Osteoblast (primary cell): ENCODE measurements at regions not wholly inside any gene's neighbourhood (a gene's known extent, or its start where the extent isn't known, plus 50 kb on each side); places are given as distances from the start of the nearest gene placed in this dataset.

Experiments
- DNase-seq: peaks from one replicate; pipeline ENCODE4 v3.0.0; 2011; ENCODE audit warnings: low spot score, mixed read lengths; ENCODE audit not compliant: insufficient read length; ENCODE audit errors: missing footprints
- H2AFZ ChIP-seq: 2 replicates; pipeline ENCODE4 v1.6.0; 2011; ENCODE audit warnings: mild to moderate bottlenecking, low read length
- H3K27ac ChIP-seq: 2 replicates; pipeline ENCODE4 v1.5.1; 2011; ENCODE audit warnings: mild to moderate bottlenecking, low read depth, low read length, moderate library complexity
- H3K27me3 ChIP-seq: 2 replicates; pipeline ENCODE4 v1.6.0; 2012; ENCODE audit warnings: mild to moderate bottlenecking, control low read depth, inconsistent platforms, low read length, moderate library complexity; ENCODE audit not compliant: insufficient read depth
- H3K36me3 ChIP-seq: 2 replicates; pipeline ENCODE4 v1.5.1; 2011; ENCODE audit warnings: mild to moderate bottlenecking, low read length, control low read depth, moderate library complexity; ENCODE audit not compliant: insufficient read depth
- H3K4me1 ChIP-seq: 2 replicates; pipeline ENCODE4 v1.5.1; 2011; ENCODE audit warnings: mild to moderate bottlenecking, low read length, control low read depth, moderate library complexity; ENCODE audit not compliant: insufficient read depth
- H3K4me2 ChIP-seq: 2 replicates; pipeline ENCODE4 v1.6.0; 2011; ENCODE audit warnings: mild to moderate bottlenecking, low read length; ENCODE audit not compliant: insufficient read depth
- H3K4me3 ChIP-seq: fragments of 200-600 bp; sonication (generic); 3 replicates; pipeline ENCODE4 v1.5.1; 2012; ENCODE audit warnings: mild to moderate bottlenecking, low read length, inconsistent platforms; ENCODE audit not compliant: insufficient read depth
- H3K79me2 ChIP-seq: 2 replicates; pipeline ENCODE4 v1.6.0; 2012; ENCODE audit warnings: mild to moderate bottlenecking, low read length, control low read depth, inconsistent platforms; ENCODE audit not compliant: insufficient read depth
- H3K9me3 ChIP-seq: 2 replicates; pipeline ENCODE4 v1.5.1; 2011; ENCODE audit warnings: low read depth, low read length, control low read depth
- H4K20me1 ChIP-seq: 2 replicates; pipeline ENCODE4 v1.6.0; 2012; ENCODE audit warnings: mild to moderate bottlenecking, low read length, control low read depth; ENCODE audit not compliant: insufficient read depth
- TF ChIP-seq, protein P1 (sequence below): IDR thresholded peaks from 2 replicates; pipeline ENCODE4 v1.5.1; 2011; ENCODE audit warnings: mild to moderate bottlenecking, low read depth, low read length, moderate library complexity; ENCODE audit errors: extremely low read depth

DNA sequence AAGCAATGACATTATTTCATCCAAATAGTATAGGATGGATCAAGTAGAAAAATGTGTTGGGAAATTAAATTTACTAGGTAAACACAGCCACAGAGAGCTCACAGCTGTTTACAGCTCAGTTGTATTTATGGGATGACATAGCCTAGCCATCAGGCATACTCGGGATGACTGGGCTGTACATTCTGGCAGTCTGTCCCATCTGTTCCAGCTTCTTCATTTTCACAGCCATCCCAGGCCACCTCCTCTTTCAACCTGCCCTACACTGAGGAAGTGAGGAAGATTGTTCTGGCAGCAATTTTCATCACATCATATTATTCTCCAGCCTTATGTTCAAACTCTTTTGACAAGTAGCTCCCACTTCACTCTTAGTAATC lies 98.4 kb upstream of the PFN2 start:
- Histone ChIP-seq H4K20me1 (no peaks in the 10 kb centered on the region), H3K79me2 (no peaks in the 10 kb centered on the region), H3K9me3 (no peaks in the 10 kb centered on the region), H3K36me3 (no peaks in the 10 kb centered on the region), H3K4me3 (no peak overlapping the region), H3K27me3 (no peaks in the 10 kb centered on the region), H3K4me2 (no peak overlapping the region), H3K4me1 (peaks cover 17% of the 10 kb centered on the region), H3K27ac (no peak overlapping the region), H2AFZ (no peak overlapping the region)
- TF ChIP-seq, protein P1, sequence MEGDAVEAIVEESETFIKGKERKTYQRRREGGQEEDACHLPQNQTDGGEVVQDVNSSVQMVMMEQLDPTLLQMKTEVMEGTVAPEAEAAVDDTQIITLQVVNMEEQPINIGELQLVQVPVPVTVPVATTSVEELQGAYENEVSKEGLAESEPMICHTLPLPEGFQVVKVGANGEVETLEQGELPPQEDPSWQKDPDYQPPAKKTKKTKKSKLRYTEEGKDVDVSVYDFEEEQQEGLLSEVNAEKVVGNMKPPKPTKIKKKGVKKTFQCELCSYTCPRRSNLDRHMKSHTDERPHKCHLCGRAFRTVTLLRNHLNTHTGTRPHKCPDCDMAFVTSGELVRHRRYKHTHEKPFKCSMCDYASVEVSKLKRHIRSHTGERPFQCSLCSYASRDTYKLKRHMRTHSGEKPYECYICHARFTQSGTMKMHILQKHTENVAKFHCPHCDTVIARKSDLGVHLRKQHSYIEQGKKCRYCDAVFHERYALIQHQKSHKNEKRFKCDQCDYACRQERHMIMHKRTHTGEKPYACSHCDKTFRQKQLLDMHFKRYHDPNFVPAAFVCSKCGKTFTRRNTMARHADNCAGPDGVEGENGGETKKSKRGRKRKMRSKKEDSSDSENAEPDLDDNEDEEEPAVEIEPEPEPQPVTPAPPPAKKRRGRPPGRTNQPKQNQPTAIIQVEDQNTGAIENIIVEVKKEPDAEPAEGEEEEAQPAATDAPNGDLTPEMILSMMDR, result no peak
- DNase-seq, result no peak

DNA sequence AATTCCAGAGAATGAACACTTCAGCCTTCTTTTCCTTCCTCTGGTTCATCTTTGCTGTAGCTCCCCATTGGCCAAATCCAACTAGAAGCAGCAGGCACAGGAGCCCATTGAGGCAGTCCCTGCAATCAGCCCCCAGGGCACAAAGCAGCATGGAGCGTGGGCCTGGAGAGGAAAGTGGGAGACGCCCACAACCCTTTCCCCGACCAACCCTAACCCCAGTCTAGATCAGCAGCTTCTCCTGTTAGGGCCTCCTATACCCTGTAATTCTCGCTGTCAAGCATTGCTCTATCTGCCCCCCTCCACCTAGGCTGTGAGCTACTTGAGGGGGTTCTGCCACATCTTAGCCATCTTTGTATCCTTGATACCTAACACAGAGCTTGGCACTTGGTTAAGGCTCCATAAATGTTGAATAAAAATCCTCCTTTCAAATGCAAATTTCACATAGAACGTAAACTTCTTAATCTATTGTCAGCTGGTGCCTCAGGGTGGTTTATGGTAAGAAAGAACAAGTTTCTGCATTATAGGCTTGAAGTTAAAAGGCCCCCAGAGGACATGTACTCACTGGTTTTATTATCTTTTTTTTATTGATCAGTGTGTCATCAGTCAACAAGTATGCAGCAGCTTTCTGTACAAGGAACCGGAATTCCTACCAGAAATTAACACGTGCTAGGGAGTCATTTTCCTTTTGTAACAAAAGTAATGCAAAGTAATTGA lies 97.9 kb upstream of the PFN2 start:
- H3K9me3 ChIP-seq, result no peaks in the 10 kb centered on the region
- peaks cover 17% of the 10 kb centered on the region for H3K4me1 ChIP-seq
- H3K27me3 ChIP-seq, result no peaks in the 10 kb centered on the region
- no peak overlapping the region for H3K4me3 ChIP-seq
- H3K4me2 ChIP-seq, result no peak overlapping the region
- no peak for DNase-seq
- no peak overlapping the region for H3K27ac ChIP-seq
- TF ChIP-seq, protein P1, result no peak
- H3K79me2 ChIP-seq, result no peaks in the 10 kb centered on the region
- no peaks in the 10 kb centered on the region for H3K36me3 ChIP-seq
- H2AFZ ChIP-seq, result no peak overlapping the region
- no peaks in the 10 kb centered on the region for H4K20me1 ChIP-seq

DNA sequence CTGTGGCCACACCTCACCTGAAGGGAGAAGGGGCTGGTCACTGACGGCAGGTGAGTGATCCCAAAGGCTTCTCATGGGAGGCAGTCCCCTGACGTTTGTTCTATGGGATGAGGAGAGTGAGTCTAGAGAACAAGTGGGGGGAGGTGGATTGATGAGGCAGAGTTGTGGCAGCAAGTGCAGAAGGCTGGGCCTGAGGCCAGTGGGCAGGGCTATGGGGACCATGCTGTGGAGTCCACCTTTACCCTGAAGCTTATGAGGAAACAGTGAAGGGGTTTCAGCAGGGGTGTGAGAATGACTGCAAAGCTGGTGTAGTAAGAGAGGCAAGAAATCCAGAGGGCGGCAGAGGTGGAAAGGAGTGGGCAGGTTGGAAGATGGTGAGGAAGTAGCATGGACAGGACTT lies 96.9 kb upstream of the PFN2 start:
- no peaks in the 10 kb centered on the region for H4K20me1 ChIP-seq
- H3K4me1 ChIP-seq, result peaks cover 20% of the 10 kb centered on the region
- no peak overlapping the region for H3K4me2 ChIP-seq
- no peak overlapping the region for H3K27ac ChIP-seq
- no peak overlapping the region for H2AFZ ChIP-seq
- no peaks in the 10 kb centered on the region for H3K79me2 ChIP-seq
- H3K4me3 ChIP-seq, result no peak overlapping the region
- TF ChIP-seq, protein P1, result no peak
- DNase-seq, result no peak
- H3K9me3 ChIP-seq, result no peaks in the 10 kb centered on the region
- no peaks in the 10 kb centered on the region for H3K36me3 ChIP-seq
- no peaks in the 10 kb centered on the region for H3K27me3 ChIP-seq

DNA sequence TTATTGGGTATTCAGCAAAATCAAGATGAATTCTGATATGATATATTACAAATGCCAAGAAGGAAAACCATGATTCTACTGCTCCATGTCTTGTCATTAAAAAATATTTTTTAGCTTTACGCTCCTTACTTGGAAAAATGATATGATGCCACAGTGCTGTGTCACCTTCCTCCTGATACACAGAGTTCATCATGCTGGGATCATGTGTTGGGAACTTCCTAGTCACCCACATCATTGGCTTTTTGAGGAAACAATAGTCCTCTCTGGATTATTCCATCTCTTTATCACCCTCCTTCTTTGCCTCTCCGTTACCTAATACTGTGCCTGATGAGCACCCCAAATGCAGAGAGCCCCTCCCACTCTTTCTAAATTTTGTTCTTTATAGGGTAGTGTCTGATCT lies 94.3 kb upstream of the PFN2 start:
- TF ChIP-seq, protein P1, result no peak
- Histone ChIP-seq H3K4me2 (no peak overlapping the region), H3K79me2 (no peaks in the 10 kb centered on the region), H3K9me3 (no peaks in the 10 kb centered on the region), H3K4me1 (peaks cover 34% of the 10 kb centered on the region), H3K27ac (no peak overlapping the region), H2AFZ (no peak overlapping the region), H3K36me3 (no peaks in the 10 kb centered on the region), H4K20me1 (no peaks in the 10 kb centered on the region), H3K27me3 (no peaks in the 10 kb centered on the region), H3K4me3 (no peak overlapping the region)
- no peak for DNase-seq
